Activated naive CD4-positive, alpha-beta T cell treated with anti-CD3 and anti-CD28 coated beads, Interleukin-2, amount 50 U/mL, for 24 hours (primary cell): ENCODE measurements at regions not wholly inside any gene's neighbourhood (a gene's known extent, or its start where the extent isn't known, plus 50 kb on each side); places are given as distances from the start of the nearest gene placed in this dataset.

ENCODE experiments used
- H3K27ac Mint-ChIP-seq: one replicate; pipeline ENCODE4 v1.8.0; 2021; ENCODE audit warnings: mild to moderate bottlenecking, mixed read lengths
- H3K27me3 Mint-ChIP-seq: one replicate; pipeline ENCODE4 v1.8.0; 2021; ENCODE audit warnings: mixed read lengths
- H3K36me3 Mint-ChIP-seq: one replicate; pipeline ENCODE4 v1.8.0; 2021; ENCODE audit warnings: mixed read lengths
- H3K4me1 Mint-ChIP-seq: one replicate; pipeline ENCODE4 v1.8.0; 2021; ENCODE audit warnings: mixed read lengths
- H3K4me3 Mint-ChIP-seq: one replicate; pipeline ENCODE4 v1.8.0; 2021; ENCODE audit warnings: mild to moderate bottlenecking, mixed read lengths
- H3K9me3 Mint-ChIP-seq: one replicate; pipeline ENCODE4 v1.8.0; 2021; ENCODE audit warnings: mixed read lengths

DNA sequence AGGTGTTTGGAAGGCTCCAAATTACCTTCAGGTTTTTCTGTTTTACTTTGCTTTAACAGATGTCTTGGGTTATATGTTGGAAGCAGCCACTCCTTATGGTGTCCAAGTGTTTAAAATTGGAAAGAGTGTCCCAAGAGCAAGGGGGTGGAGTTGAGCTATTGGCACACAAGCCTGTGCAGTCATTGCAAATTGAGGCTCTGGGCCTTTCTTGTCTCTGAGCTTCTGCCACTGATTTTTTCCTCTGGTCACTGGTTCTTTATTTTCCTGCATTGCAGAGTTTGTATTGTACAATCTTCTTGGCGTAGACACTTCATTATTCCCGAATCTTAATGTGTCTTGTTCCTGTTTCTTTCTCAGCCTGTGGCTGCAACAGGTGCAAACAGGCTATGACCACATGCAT lies 598.8 kb downstream of the RNF144B start:
- Mint-ChIP-seq H3K4me3 (no peak overlapping the region), H3K4me1 (no peaks in the 10 kb centered on the region), H3K27me3 (peaks cover 1% of the 10 kb centered on the region), H3K9me3 (peaks cover 4% of the 10 kb centered on the region), H3K27ac (no peak overlapping the region), H3K36me3 (no peaks in the 10 kb centered on the region)

DNA sequence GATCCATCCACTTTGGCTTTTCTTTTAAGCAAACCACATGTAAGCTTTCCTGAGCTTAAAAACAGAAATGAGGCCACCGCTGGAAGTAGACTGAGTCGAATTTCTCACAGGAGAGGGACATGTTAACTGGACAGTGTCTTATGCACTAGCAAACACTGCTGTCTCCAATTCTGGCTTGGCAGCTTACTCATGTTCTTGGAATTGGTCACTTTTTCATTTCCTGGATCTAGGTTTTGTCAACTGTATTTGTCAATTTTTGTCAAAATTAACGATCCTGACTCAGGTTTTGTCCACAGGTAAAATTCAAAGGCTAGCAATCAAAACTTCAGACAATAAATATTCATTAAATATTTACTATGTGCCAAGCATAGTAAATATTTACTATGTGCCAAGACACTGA lies 601.5 kb downstream of the RNF144B start:
- Mint-ChIP-seq H3K36me3 (no peaks in the 10 kb centered on the region), H3K9me3 (no peaks in the 10 kb centered on the region), H3K27ac (no peak overlapping the region), H3K27me3 (peaks cover 1% of the 10 kb centered on the region), H3K4me1 (no peaks in the 10 kb centered on the region), H3K4me3 (no peak overlapping the region)

DNA sequence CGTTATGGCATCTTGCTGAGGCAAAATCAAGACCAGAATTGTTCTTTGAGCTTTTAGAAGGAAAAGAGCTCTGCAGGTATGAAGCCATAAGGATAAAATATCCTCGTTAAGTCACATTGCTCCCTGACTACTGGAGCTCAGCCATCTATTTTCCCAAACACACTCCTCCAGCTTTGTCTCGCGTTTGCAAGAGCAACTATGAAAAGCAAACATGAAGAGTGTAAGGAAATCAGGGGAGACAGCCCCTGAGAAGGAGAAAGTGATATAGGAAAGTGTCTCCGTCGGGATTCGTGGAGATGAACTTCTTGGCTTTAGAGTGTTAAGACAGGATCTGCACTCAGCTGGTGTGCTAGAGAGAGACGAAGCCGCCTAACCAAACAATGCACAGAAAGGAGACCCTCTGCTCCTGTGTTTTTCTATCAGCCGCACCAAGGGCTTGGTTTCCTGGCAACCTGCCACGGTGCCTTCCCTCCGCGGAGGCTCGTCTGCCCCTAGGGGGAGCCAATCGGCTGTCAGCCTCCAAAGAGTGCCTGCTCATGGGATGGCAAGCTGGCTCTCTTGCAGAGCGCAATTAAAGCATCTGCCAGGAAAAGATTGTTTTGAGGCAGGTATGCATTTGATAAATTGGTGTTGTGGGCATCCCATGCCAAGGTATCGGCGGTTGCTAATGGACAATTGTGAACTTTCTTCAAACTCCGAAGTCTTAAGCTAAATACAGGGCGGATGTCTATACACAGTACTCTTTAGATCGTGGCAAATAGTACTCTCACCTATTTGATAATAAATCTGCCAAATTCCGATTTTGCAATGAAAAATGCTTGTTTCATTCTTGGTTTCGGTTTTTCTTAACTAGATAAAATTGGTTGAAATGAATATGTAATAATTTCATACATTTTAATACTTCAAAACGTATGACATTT lies 603.2 kb downstream of the RNF144B start:
- Mint-ChIP-seq H3K27me3 (peaks cover 1% of the 10 kb centered on the region), H3K9me3 (no peaks in the 10 kb centered on the region), H3K36me3 (no peaks in the 10 kb centered on the region), H3K4me3 (no peak overlapping the region), H3K27ac (no peak overlapping the region), H3K4me1 (no peaks in the 10 kb centered on the region)

DNA sequence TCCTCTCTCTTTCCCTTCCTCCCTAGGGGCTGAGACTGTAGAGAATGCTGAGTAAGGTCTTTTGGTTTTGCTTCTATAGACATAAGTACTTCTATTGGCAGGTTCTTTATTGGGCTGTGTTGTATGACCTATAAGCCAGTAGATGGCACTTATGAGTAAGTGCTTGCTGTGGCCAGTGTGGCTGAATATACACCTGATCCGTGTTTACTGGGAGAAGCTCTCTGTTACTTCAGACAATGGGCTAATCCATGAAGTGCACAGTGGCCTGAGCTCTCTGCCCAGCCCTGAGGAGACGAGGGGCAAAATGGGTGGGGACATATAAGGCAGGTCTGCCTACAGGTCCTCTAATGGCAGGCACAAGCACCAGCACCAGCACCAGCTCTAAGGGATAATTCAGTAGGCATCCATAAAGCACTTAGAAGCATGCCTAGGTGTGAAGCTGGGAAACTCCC lies 610.3 kb downstream of the RNF144B start:
- Mint-ChIP-seq H3K4me1 (no peaks in the 10 kb centered on the region), H3K27ac (no peak overlapping the region), H3K4me3 (no peak overlapping the region), H3K9me3 (peaks cover 18% of the 10 kb centered on the region), H3K27me3 (no peaks in the 10 kb centered on the region), H3K36me3 (peaks cover 3% of the 10 kb centered on the region)

DNA sequence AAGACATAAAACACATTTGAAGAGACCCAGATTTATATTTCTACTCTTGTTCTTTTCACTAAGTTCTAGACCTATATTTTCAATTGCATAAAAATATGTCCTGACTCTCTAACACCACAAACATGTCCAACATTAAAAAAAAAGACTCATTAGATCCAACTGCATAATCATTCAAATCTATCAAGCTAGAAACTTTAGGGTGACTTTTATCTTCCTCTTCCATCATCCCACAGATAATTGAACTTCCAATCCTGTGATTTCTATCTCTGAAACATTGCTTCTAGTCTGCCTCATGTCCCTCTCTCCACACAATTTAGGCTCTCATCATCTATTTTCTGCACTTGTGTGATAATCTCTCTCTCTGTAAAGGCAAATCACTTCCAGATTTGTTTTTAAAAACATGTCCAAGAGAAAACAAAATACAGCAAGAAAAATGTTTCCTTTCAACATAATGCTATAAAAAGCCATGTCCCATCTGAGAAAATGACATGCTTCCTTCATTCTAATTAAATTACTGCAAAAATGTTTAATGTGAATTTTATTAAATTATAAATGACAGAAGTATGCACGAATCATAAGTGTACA lies 615.9 kb downstream of the RNF144B start:
- Mint-ChIP-seq H3K4me3 (no peak overlapping the region), H3K27ac (no peak overlapping the region), H3K9me3 (peaks cover 4% of the 10 kb centered on the region), H3K27me3 (no peaks in the 10 kb centered on the region), H3K4me1 (no peaks in the 10 kb centered on the region), H3K36me3 (no peaks in the 10 kb centered on the region)

DNA sequence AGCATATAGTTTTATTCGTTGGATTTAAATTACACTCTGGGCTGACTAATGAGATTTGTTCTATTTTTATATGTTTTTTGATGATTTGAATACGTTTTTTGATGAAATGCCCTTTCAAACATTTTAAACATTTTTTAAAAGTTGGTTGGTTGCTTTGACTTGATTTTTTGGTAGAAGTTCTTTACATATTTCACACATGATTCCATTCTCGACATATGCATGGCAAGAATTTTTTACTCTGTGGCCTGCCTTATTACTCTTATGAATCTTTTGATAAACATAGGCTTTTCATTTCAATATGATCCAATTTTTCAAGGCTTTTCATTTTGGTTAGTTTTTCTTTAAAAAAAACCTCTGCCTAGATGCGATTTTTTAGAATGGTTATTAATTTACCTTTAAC lies 617.0 kb downstream of the RNF144B start:
- Mint-ChIP-seq H3K36me3 (no peaks in the 10 kb centered on the region), H3K27ac (no peak overlapping the region), H3K27me3 (no peaks in the 10 kb centered on the region), H3K4me3 (no peak overlapping the region), H3K9me3 (no peaks in the 10 kb centered on the region), H3K4me1 (no peaks in the 10 kb centered on the region)

DNA sequence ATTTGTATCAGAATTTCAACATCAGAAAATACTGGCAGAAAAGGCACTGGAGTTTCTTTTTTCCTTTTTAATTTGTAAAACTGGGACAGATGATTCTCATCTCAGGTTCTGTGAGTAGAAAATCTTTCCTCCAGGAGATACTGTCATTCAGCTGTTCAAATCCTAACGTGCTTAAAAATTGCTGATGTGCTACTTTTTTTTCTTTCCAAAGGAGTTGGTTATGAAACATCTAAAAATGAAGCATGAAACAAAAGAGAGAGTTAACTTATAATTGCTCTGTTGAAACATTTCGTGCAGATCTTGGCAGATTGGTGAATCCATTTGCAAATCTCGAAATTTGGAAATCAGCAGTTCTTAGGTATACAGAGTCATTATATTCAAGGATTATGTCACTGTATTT lies 622.6 kb downstream of the RNF144B start:
- H3K9me3 Mint-ChIP-seq, result peaks cover 6% of the 10 kb centered on the region
- no peaks in the 10 kb centered on the region for H3K27me3 Mint-ChIP-seq
- H3K4me3 Mint-ChIP-seq, result no peak overlapping the region
- H3K27ac Mint-ChIP-seq, result no peak overlapping the region
- H3K4me1 Mint-ChIP-seq, result no peaks in the 10 kb centered on the region
- H3K36me3 Mint-ChIP-seq, result no peaks in the 10 kb centered on the region

DNA sequence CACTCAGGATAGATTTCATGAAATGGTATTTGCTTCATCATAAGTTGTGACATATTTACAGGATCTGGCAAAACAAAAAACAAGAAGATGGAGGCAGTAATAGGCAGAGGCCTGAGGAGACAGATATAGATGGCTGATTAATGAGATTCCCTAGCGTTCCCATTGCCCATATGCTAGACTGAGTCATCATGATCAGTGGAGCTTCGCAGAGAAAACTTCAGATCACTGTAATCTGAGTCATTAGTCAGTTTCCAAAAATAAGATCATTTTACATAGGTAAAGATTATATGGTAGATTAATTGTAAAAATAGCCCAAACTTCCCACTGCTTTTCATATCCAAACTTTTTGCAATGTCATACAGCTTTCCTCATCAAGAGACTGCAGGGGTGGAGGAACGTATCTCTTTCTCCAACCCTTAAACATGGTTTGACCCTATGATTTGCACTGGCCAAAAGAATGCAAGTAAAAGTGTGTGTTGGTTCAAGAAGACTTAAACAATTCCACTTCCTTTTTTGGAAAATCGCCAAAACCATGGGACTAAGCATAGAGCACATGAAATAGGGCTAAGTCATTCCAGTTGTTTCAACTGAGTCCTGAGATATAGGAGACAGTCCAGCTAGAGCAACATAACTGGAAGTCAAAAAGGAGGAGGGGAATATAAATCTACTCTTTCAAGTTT lies 626.0 kb downstream of the RNF144B start:
- H3K36me3 Mint-ChIP-seq, result no peaks in the 10 kb centered on the region
- H3K27me3 Mint-ChIP-seq, result no peaks in the 10 kb centered on the region
- peaks cover 12% of the 10 kb centered on the region for H3K9me3 Mint-ChIP-seq
- H3K27ac Mint-ChIP-seq, result no peak overlapping the region
- no peaks in the 10 kb centered on the region for H3K4me1 Mint-ChIP-seq
- H3K4me3 Mint-ChIP-seq, result no peak overlapping the region

DNA sequence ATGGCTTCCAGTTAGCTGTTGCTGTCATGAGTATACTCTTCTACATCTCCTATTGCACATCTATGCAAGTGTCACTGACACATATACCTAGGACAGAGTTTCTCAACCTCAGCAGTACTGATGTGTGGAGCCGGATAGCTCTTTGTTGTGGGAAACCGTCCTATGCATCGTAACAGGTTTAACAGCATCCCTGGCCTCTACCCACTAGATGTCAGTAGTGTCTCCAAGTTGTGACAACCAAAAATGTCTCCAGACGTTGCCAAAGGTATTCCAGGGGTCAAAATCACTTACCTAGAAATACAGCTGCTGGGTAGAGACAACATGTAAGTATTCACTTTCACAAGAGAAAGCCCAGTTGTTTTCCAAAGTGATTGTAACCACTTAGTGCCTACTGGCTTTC lies 637.6 kb downstream of the RNF144B start:
- H3K9me3 Mint-ChIP-seq, result no peaks in the 10 kb centered on the region
- no peaks in the 10 kb centered on the region for H3K27me3 Mint-ChIP-seq
- no peaks in the 10 kb centered on the region for H3K4me1 Mint-ChIP-seq
- H3K4me3 Mint-ChIP-seq, result no peak overlapping the region
- no peaks in the 10 kb centered on the region for H3K36me3 Mint-ChIP-seq
- no peak overlapping the region for H3K27ac Mint-ChIP-seq

DNA sequence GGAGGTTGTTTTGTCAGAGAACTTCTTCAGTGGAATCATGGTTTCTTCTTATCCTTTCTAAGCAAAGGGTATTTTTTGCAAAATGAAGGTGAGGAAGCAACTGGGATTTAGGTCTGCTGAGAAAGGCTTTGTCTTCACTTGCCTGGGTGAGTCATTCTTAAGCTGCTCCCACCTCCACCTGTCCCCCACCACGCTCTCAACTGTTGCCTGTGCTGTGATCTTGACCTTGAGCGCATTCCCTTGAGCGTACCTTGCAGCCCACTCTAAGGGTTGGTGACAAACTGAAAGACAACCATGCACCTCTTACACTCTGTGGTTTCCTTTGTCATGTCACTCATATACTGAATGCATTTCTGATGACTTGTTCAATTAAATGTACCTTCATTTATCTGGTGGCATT lies 641.1 kb downstream of the RNF144B start:
- no peak overlapping the region for H3K4me3 Mint-ChIP-seq
- H3K27me3 Mint-ChIP-seq, result no peaks in the 10 kb centered on the region

DNA sequence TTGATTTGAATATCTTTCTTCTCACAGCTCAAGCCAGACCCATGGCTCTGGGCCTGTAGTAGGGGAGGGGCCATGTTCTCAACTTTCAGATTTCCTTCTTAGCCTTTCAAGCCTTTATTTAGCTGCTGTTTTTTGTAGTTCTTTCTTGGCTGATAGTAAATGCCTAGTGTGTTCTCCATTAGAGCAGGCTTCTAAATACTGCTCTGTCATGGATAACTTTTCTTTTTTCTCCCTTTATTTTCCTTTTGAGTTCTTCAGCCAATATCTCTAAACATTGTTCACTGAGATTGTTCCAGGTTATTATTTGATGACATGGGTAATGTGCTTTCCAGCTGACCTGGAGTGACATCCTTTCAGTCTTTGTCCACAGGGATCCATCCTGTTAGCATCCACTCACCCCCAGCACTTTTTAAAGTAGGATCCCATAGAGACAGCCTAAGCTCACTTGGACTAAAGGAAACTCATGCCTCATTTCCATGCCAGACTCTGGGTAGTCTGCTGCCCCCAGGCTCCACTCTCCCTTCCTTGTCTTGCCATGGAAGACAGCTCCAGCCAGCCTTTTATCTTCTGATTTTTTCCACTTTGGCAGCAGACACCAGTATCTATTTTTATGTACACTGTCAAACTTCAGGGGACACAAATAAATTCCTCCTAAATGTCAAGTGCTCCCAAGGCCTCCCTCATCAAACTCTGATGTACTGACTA lies 645.6 kb downstream of the RNF144B start:
- H3K27me3 Mint-ChIP-seq, result no peaks in the 10 kb centered on the region
- no peaks in the 10 kb centered on the region for H3K9me3 Mint-ChIP-seq
- H3K4me1 Mint-ChIP-seq, result no peaks in the 10 kb centered on the region
- H3K27ac Mint-ChIP-seq, result no peak overlapping the region
- no peak overlapping the region for H3K4me3 Mint-ChIP-seq
- no peaks in the 10 kb centered on the region for H3K36me3 Mint-ChIP-seq

More for the DNA sequence above, 641.1 kb downstream of the RNF144B start:
- H3K27ac Mint-ChIP-seq, result no peak overlapping the region
- H3K36me3 Mint-ChIP-seq, result no peaks in the 10 kb centered on the region
- no peaks in the 10 kb centered on the region for H3K9me3 Mint-ChIP-seq
- no peaks in the 10 kb centered on the region for H3K4me1 Mint-ChIP-seq

DNA sequence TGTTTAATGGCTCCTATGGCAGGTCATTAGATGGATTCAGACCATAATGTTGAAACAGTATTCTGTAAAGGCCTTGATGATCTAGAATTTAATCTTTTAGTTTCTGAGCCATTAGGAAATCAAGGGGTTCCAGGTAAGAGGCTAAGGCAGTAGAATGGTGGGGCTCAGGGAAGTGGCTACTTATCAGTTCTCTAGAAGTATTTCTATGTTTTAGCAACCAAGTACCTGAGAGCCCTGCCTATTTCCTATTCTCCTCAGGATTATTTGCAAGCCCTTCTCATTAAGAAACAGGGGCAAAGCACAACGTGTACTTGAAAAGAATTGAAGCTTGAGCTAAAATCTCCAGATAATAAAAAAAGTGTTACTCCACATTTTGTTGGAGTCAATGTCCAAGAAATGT lies 646.5 kb downstream of the RNF144B start:
- Mint-ChIP-seq H3K27me3 (no peaks in the 10 kb centered on the region), H3K4me1 (no peaks in the 10 kb centered on the region), H3K9me3 (no peaks in the 10 kb centered on the region), H3K27ac (no peak overlapping the region), H3K4me3 (no peak overlapping the region), H3K36me3 (no peaks in the 10 kb centered on the region)

DNA sequence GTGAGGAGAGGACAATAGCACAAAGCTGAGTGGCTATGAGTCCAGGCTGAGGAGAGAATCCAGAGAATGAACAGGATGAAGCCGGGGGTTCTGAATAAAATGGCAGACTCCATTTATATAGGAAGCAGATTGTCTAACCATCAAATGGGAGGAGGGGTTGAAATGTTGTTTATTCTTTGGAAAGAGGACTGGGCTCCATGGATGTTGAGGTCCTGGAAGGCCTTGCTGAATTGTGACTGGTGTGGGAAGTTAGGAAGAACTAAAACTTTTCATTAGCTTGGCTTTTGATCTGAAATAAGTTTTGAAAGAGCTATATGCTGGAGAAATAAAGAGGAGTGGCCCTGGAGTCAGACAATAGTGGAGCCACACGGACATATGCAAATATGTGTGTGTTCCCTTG lies 647.8 kb downstream of the RNF144B start:
- Mint-ChIP-seq H3K27me3 (no peaks in the 10 kb centered on the region), H3K4me3 (no peak overlapping the region), H3K4me1 (no peaks in the 10 kb centered on the region), H3K27ac (no peak overlapping the region), H3K9me3 (no peaks in the 10 kb centered on the region), H3K36me3 (no peaks in the 10 kb centered on the region)

DNA sequence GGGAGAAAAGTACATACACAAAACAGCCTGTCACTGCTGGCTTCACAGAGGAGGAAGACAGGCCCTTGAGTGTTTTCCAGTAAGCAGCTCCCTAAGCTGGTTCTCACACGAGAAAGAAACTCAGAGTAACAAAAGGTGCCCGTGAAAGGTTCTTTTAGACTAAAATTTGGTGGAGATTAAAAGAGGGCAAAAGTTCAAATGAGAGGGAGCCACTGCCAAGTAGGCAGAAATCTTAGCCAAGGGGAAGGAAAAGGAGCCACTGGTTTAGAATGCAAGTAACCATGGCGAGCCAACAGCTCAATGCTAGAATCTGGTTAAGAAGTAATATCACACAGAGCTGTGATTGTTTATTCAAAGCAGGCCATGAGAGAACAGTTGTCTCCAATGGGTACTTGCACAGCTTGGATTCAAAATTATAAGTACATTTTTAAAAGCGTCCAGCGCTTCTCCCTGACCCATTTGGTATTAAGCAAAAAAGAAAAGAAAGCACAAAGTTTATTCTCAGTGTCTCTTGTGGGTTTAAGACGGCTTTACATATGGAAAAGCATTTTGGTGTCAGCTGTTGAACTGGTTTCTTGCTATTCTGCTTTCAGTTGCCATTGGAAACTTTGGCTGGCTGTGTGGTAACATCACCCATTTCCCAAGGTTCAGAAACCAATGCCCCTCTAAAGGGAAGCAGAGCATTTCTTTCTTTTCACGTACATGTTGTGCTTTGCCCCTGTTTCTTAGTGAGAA lies 648.5 kb downstream of the RNF144B start:
- Mint-ChIP-seq H3K27me3 (no peaks in the 10 kb centered on the region), H3K27ac (no peak overlapping the region), H3K4me3 (no peak overlapping the region), H3K36me3 (no peaks in the 10 kb centered on the region), H3K4me1 (no peaks in the 10 kb centered on the region), H3K9me3 (no peaks in the 10 kb centered on the region)

DNA sequence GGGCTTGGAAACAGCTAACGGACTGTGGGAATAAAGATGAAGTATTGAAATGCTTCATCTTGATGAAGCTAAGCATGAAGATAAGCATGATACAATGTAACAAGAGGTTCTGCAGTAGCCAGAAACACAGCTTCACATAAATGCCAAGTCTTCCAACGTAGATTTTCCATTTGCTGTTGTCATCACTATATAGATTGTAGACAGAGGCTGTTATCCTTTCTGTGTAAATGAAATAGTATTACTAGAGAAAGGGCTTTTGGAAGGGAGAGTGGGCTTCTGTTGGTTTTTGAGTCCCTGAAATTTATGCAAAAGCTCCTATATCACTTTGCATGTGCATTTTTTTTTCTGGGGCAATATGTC lies 649.0 kb downstream of the RNF144B start:
- Mint-ChIP-seq H3K9me3 (no peaks in the 10 kb centered on the region), H3K4me3 (no peak overlapping the region), H3K27me3 (no peaks in the 10 kb centered on the region)

More for the DNA sequence above, 649.0 kb downstream of the RNF144B start:
- no peak overlapping the region for H3K27ac Mint-ChIP-seq
- H3K4me1 Mint-ChIP-seq, result no peaks in the 10 kb centered on the region
- no peaks in the 10 kb centered on the region for H3K36me3 Mint-ChIP-seq
